ENCODE measurements at regions not wholly inside any gene's neighbourhood (a gene's known extent, or its start where the extent isn't known, plus 50 kb on each side); places are given as distances from the start of the nearest gene placed in this dataset.

DNA sequence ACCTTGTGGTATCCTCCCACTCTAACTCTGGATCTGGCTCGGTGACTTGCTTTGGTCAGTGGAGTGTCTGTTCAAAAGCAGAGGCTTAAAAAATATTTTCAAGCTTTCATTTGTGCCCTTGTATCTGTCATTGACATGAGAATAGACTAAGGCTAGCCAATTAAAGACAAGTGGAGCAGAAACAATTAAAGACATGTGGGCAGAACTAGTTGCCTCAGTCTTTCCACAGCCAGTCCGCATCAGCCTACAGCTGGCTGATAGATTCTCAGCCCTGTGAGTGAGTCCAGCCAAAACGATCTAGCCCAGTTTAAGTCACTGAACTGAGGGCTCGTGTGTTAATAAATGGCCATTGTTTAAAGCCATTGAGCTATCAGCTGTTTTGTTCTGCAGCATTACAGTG is 185.2 kb upstream of the DGKB start:
- H4K8ac ChIP-seq (ENCODE audit: low read depth in 2 of 2, low read length in 2 of 2), result no peak overlapping the region
- H3K56ac ChIP-seq (ENCODE audit: extremely low read depth, insufficient read depth, low read length), result no peak overlapping the region
- H3K4me2 ChIP-seq (ENCODE audit: low read depth, low read length), result no peak overlapping the region
- H3K23ac ChIP-seq (ENCODE audit: low read depth, low read length), result no peak overlapping the region
- in situ Hi-C loops (cut with MboI; ENCODE audit: low sequenced_read_pairs) (no loop called here), intact Hi-C loops (cut with micrococcal nuclease) (no loop called here), dilution Hi-C loops (cut with HindIII; ENCODE audit: low sequenced_read_pairs, unreplicated experiment) (no loop called here)
- no peak overlapping the region for H3K9ac ChIP-seq (ENCODE audit: low read depth, low read length)
- H2BK120ac ChIP-seq (ENCODE audit: low read depth, low read length), result no peak overlapping the region
- H3K4me3 ChIP-seq (ENCODE audit: insufficient read depth, low read depth, low read length), result no peak overlapping the region
- ATAC-seq (ENCODE audit: low read depth), result no peak
- BruUV-seq (replicated peaks), result no TSS peak
- no peaks in the 10 kb centered on the region for H3K27me3 ChIP-seq (ENCODE audit: control insufficient read depth, insufficient read depth, low read length)
- POLR2A ChIA-PET (ENCODE audit: unreplicated experiment), result no interaction called here
- H4K5ac ChIP-seq (ENCODE audit: low read depth, low read length), result no peak overlapping the region
- no peak overlapping the region for H2AFZ ChIP-seq (replicated peaks; ENCODE audit: low read length, poor library complexity)
- no peak overlapping the region for H4K91ac ChIP-seq (ENCODE audit: insufficient read depth, low read depth, low read length)
- no peak overlapping the region for H2BK15ac ChIP-seq (ENCODE audit: low read depth, low read length)
- CTCF ChIA-PET, result no interaction called here
- no peaks in the 10 kb centered on the region for H3K9me1 ChIP-seq (ENCODE audit: insufficient read depth, low read length)
- H4K20me1 ChIP-seq (ENCODE audit: insufficient read depth, low read length), result no peaks in the 10 kb centered on the region
- H2AK5ac ChIP-seq (ENCODE audit: low read depth, low read length), result no peak overlapping the region
- no peak overlapping the region for H3K14ac ChIP-seq (replicated peaks; ENCODE audit: low read depth, low read length)
- H3K18ac ChIP-seq (ENCODE audit: low read depth, low read length), result no peak overlapping the region
- H3K9me3 ChIP-seq (ENCODE audit: control insufficient read depth, insufficient read depth, low read length), result no peaks in the 10 kb centered on the region; the same call in 1 of the 2 replicates
- H3K4me1 ChIP-seq (ENCODE audit: control insufficient read depth, insufficient read depth, low read length), result no peaks in the 10 kb centered on the region
- no peak overlapping the region for H3K4ac ChIP-seq (ENCODE audit: low read depth, low read length)
- H2BK5ac ChIP-seq (ENCODE audit: low read depth, low read length, poor library complexity, severe bottlenecking), result no peak overlapping the region
- no peak overlapping the region for H2AK9ac ChIP-seq (replicated peaks; ENCODE audit: low read depth, low read length, poor library complexity)
- no peaks in the 10 kb centered on the region for H3K79me1 ChIP-seq (ENCODE audit: low read depth in 1 of 2, low read length in 2 of 2)
- H3K27ac ChIP-seq (ENCODE audit: insufficient read depth, low read length), result no peak overlapping the region
- no peak overlapping the region for H2BK20ac ChIP-seq (ENCODE audit: low read depth, low read length)
- DNase-seq, result no peak
- TF ChIP-seq RAD21 (IDR thresholded peaks at IDR 0.05; ENCODE audit: low read length) (no peak), CHD1 (IDR thresholded peaks at IDR 0.05; ENCODE audit: low read depth, low read length) (no peak), CEBPB (IDR thresholded peaks at IDR 0.05; ENCODE audit: low read depth, low read length) (no peak), SMC3 (IDR thresholded peaks at IDR 0.05; ENCODE audit: low read depth, low read length) (no peak), MAFK (IDR thresholded peaks at IDR 0.05; ENCODE audit: low read depth, low read length) (no peak), FOS (IDR thresholded peaks at IDR 0.05; ENCODE audit: low read depth, low read length) (no peak), POLR2A (IDR thresholded peaks at IDR 0.05; ENCODE audit: low read depth, low read length) (no peak), MXI1 (IDR thresholded peaks at IDR 0.05; ENCODE audit: borderline replicate concordance, low read depth, low read length) (no peak)
- TF ChIP-seq, protein P1, sequence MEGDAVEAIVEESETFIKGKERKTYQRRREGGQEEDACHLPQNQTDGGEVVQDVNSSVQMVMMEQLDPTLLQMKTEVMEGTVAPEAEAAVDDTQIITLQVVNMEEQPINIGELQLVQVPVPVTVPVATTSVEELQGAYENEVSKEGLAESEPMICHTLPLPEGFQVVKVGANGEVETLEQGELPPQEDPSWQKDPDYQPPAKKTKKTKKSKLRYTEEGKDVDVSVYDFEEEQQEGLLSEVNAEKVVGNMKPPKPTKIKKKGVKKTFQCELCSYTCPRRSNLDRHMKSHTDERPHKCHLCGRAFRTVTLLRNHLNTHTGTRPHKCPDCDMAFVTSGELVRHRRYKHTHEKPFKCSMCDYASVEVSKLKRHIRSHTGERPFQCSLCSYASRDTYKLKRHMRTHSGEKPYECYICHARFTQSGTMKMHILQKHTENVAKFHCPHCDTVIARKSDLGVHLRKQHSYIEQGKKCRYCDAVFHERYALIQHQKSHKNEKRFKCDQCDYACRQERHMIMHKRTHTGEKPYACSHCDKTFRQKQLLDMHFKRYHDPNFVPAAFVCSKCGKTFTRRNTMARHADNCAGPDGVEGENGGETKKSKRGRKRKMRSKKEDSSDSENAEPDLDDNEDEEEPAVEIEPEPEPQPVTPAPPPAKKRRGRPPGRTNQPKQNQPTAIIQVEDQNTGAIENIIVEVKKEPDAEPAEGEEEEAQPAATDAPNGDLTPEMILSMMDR (conservative IDR thresholded peaks at IDR 0.05; ENCODE audit: low read depth, low read length), result no peak
- TF ChIP-seq, protein P2, sequence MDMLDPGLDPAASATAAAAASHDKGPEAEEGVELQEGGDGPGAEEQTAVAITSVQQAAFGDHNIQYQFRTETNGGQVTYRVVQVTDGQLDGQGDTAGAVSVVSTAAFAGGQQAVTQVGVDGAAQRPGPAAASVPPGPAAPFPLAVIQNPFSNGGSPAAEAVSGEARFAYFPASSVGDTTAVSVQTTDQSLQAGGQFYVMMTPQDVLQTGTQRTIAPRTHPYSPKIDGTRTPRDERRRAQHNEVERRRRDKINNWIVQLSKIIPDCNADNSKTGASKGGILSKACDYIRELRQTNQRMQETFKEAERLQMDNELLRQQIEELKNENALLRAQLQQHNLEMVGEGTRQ (IDR thresholded peaks at IDR 0.05; ENCODE audit: low read depth, low read length), result no peak
- 88% methylated on average over 1 of the region's 4 CpGs; no CpG with 5 or more reads in 1 of the 2 experiments for WGBS, 2 experiments (ENCODE audit: extremely low coverage in 2 of 2, insufficient read length in 1 of 2)
- no peaks in the 10 kb centered on the region for H3K36me3 ChIP-seq (ENCODE audit: control insufficient read depth, insufficient read depth, low read length)

All from IMR-90 (cell line).